Tibial nerve (tissue), 4 donors: ENCODE measurements at regions not wholly inside any gene's neighbourhood (a gene's known extent, or its start where the extent isn't known, plus 50 kb on each side); places are given as distances from the start of the nearest gene placed in this dataset. TPM values are rescaled to one million over a fixed set of nuclear protein-coding genes. Genes with fewer than 3 reads are reported as not detected.

Experiments
- DNase-seq, 2 donors: peaks; one replicate each; pipeline ENCODE4 v3.0.0-alpha.2; 2019; ENCODE audit warnings: low spot score in 2 of 2
- H3K27ac ChIP-seq, 4 donors: fragments of 200-600 bp; sonication (generic) in 3 of 4; one replicate each; pipeline ENCODE4 v1.5.1; 2017 to 2019; ENCODE audit warnings: mild to moderate bottlenecking in 1 of 4
- H3K27me3 ChIP-seq, 2 donors: fragments of 200-600 bp; sonication (generic) in 1 of 2; one replicate each; pipeline versions ENCODE4 v1.5.1 to v1.6.0; 2017 to 2019
- H3K36me3 ChIP-seq, 3 donors: fragments of 200-600 bp; sonication (generic); one replicate each; pipeline ENCODE4 v1.5.1; 2018 to 2019
- H3K4me1 ChIP-seq, 4 donors: fragments of 200-600 bp; sonication (generic) in 3 of 4; one replicate each; pipeline ENCODE4 v1.5.1; 2017 to 2019
- H3K4me3 ChIP-seq, 4 donors: fragments of 200-600 bp; sonication (generic) in 3 of 4; one replicate each; pipeline ENCODE4 v1.5.1; 2017 to 2019; ENCODE audit warnings: mild to moderate bottlenecking in 1 of 4, moderate library complexity in 1 of 4
- H3K9me3 ChIP-seq, 4 donors: fragments of 200-600 bp; sonication (generic) in 3 of 4; one replicate each; pipeline ENCODE4 v1.5.1; 2017 to 2019
- CTCF ChIP-seq, 5 experiments: fragments of 200-600 bp in 3 of 5; fragments of 450-650 bp in 2 of 5; sonication (generic) in 3 of 5; IDR thresholded peaks; one replicate each; pipeline ENCODE4 v1.5.1; 2016 to 2019; ENCODE audit warnings: antibody characterized with exemption in 5 of 5, mild to moderate bottlenecking in 3 of 5, moderate library complexity in 2 of 5
- EP300 ChIP-seq, 2 donors: sonication (generic); formaldehyde crosslinking; IDR thresholded peaks; one replicate each; pipeline ENCODE4 v1.6.1; 2017; ENCODE audit warnings: antibody characterized with exemption in 2 of 2, mild to moderate bottlenecking in 1 of 2
- POLR2A ChIP-seq, 2 donors: fragments of 450-650 bp; IDR thresholded peaks; one replicate each; pipeline ENCODE4 v1.6.1; 2017; ENCODE audit warnings: antibody characterized with exemption in 2 of 2, mild to moderate bottlenecking in 2 of 2, moderate library complexity in 2 of 2
- WGBS, 2 donors: methylation state at CpG; one replicate each; pipeline ENCODE4 v1.1.5; 2018; 5-methylcytosine and 5-hydroxymethylcytosine counted together
- small RNA-seq: library from RNA; depleted of rRNA; stranded (forward); fragments of <200 nt; gene quantifications from one replicate; pipeline ENCODE3, GENCODE V24; 2016

GRCh38 chr2:38129481-38129880 lies 53.5 kb upstream of the CYP1B1 start:
- Histone ChIP-seq H3K27ac (peak overlapping the region in 2 of 4 donors; percentile 46 to 64), H3K36me3 (peaks cover 0 to 18% (median 0%) of the 10 kb centered on the region in 3 donors)
- TF ChIP-seq POLR2A (IDR thresholded peaks at IDR 0.05) (no peak), EP300 (IDR thresholded peaks at IDR 0.05) (no peak), CTCF (IDR thresholded peaks at IDR 0.05) (no peak)

GRCh38 chr2:38128653-38129052 lies 52.7 kb upstream of the CYP1B1 start:
- peak in 1 of 2 donors; percentile 71 for DNase-seq
- H3K27me3 ChIP-seq: no peaks in the 10 kb centered on the region
- TF ChIP-seq EP300 (IDR thresholded peaks at IDR 0.05): peak in 1 of 2 donors; percentile 90
- TF ChIP-seq CTCF (IDR thresholded peaks at IDR 0.05): no peak
- peaks cover 0 to 18% (median 0%) of the 10 kb centered on the region in 3 donors for H3K36me3 ChIP-seq
- H3K9me3 ChIP-seq: peaks cover 0 to 13% (median 0%) of the 10 kb centered on the region in 4 donors
- no peaks in the 10 kb centered on the region for H3K4me1 ChIP-seq
- H3K4me3 ChIP-seq: no peak overlapping the region
- WGBS, 2 donors: 40 to 65% methylated on average over 2 of the region's 2 CpGs
- H3K27ac ChIP-seq: peak overlapping the region in 3 of 4 donors; percentile 27 to 62 (median 38)

More at GRCh38 chr2:38129481-38129880, 53.5 kb upstream of the CYP1B1 start:
- peaks cover 0 to 13% (median 0%) of the 10 kb centered on the region in 4 donors for H3K9me3 ChIP-seq
- H3K4me1 ChIP-seq: no peaks in the 10 kb centered on the region
- no peak overlapping the region for H3K4me3 ChIP-seq
- no peak for DNase-seq
- H3K27me3 ChIP-seq: no peaks in the 10 kb centered on the region
- 61 to 79% methylated on average over 1 of the region's 1 CpG for WGBS, 2 donors

- H3K36me3 ChIP-seq: peaks cover 0 to 14% (median 0%) of the 10 kb centered on the region in 3 donors
- no peak overlapping the region for H3K4me3 ChIP-seq
- no peak overlapping the region for H3K27ac ChIP-seq
- H3K4me1 ChIP-seq: peaks cover 0 to 9% (median 0%) of the 10 kb centered on the region in 4 donors
- no peaks in the 10 kb centered on the region for H3K27me3 ChIP-seq
- peaks cover 0 to 13% (median 0%) of the 10 kb centered on the region in 4 donors for H3K9me3 ChIP-seq
- TF ChIP-seq EP300 (IDR thresholded peaks at IDR 0.05) (no peak), CTCF (IDR thresholded peaks at IDR 0.05) (no peak), POLR2A (IDR thresholded peaks at IDR 0.05) (no peak)
- DNase-seq: no peak
Measured at GRCh38 chr2:38127277-38127676, 51.3 kb upstream of the CYP1B1 start.

- WGBS, 2 donors: 37 to 54% methylated on average over 3 of the region's 3 CpGs
- no peak for DNase-seq
- H3K36me3 ChIP-seq: no peaks in the 10 kb centered on the region
- H3K4me3 ChIP-seq: no peak overlapping the region
- peaks cover 0 to 23% (median 0%) of the 10 kb centered on the region in 4 donors for H3K4me1 ChIP-seq
- H3K27ac ChIP-seq: no peak overlapping the region
- no peak for TF ChIP-seq POLR2A (IDR thresholded peaks at IDR 0.05)
- no peak for TF ChIP-seq CTCF (IDR thresholded peaks at IDR 0.05)
- no peak for TF ChIP-seq EP300 (IDR thresholded peaks at IDR 0.05)
- peaks cover 0 to 13% (median 0%) of the 10 kb centered on the region in 4 donors for H3K9me3 ChIP-seq
- H3K27me3 ChIP-seq: no peaks in the 10 kb centered on the region
Measured at GRCh38 chr2:38125842-38126241, 49.9 kb upstream of the CYP1B1 start.

Small RNA genes in the stretch of these regions (small RNA-seq; reads per million reads assigned to genes)
- not detected for gene AC009229.3
- gene RNU6-951P: not detected
